Neural crest cell (in vitro differentiated cells): ENCODE measurements at regions not wholly inside any gene's neighbourhood (a gene's known extent, or its start where the extent isn't known, plus 50 kb on each side); places are given as distances from the start of the nearest gene placed in this dataset.
"Not testable (repeated sequence)": the region's sequence is repeated elsewhere in the genome, so short reads cannot be mapped to it uniquely, and the experiment has no call there.

Experiments
- DNase-seq: peaks from one replicate; pipeline ENCODE4 v3.0.0; 2021; ENCODE audit warnings: low read depth, mixed read lengths, low spot score
- H3K27ac Mint-ChIP-seq: one replicate; pipeline ENCODE4 v1.8.0; 2021; ENCODE audit warnings: mild to moderate bottlenecking, mixed read lengths; ENCODE audit not compliant: unreplicated experiment
- H3K27me3 Mint-ChIP-seq: 2 replicates; pipeline ENCODE4 v1.8.0; 2021; ENCODE audit warnings: low read depth, mild to moderate bottlenecking, mixed read lengths
- H3K36me3 Mint-ChIP-seq: 2 replicates; pipeline ENCODE4 v1.8.0; 2021; ENCODE audit warnings: low read depth, mild to moderate bottlenecking, mixed read lengths
- H3K4me1 Mint-ChIP-seq: 2 replicates; pipeline ENCODE4 v1.8.0; 2021; ENCODE audit warnings: mixed read lengths
- H3K4me3 Mint-ChIP-seq: one replicate; pipeline ENCODE4 v1.8.0; 2021; ENCODE audit warnings: mild to moderate bottlenecking, mixed read lengths
- H3K9me3 Mint-ChIP-seq: 2 replicates; pipeline ENCODE4 v1.8.0; 2021; ENCODE audit warnings: mixed read lengths
- TF ChIP-seq, protein P1 (sequence below): fragments of 200-600 bp; sonication (generic); conservative IDR thresholded peaks from 2 replicates; pipeline ENCODE4 v1.5.0; 2021; ENCODE audit warnings: antibody characterized with exemption, mild to moderate bottlenecking

DNA sequence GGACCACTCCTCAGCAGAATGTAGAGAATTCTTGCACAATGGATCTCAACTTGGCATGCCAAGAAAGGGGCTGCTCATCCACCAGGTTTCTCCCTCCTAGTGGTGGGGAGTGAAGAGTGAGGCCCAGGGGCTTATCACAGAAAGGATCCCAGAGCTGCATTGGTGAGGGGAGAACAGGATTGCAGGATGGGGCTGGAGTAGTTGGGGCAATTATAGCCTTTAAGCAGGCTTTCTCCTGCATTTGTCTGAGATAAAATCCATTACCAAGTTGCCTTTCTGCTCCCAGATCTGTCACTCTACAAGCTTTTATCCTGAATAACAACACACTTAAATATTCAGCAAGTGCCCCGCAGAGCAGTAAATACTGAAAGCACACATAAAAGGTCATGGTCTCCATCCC lies 130.8 kb upstream of the CES5A start:
- no peak for DNase-seq
- Mint-ChIP-seq H3K9me3 (no peaks in the 10 kb centered on the region), H3K4me3 (no peak overlapping the region), H3K27me3 (peaks cover 33% of the 10 kb centered on the region), H3K36me3 (no peaks in the 10 kb centered on the region), H3K4me1 (no peaks in the 10 kb centered on the region), H3K27ac (no peak overlapping the region)
- TF ChIP-seq, protein P1, sequence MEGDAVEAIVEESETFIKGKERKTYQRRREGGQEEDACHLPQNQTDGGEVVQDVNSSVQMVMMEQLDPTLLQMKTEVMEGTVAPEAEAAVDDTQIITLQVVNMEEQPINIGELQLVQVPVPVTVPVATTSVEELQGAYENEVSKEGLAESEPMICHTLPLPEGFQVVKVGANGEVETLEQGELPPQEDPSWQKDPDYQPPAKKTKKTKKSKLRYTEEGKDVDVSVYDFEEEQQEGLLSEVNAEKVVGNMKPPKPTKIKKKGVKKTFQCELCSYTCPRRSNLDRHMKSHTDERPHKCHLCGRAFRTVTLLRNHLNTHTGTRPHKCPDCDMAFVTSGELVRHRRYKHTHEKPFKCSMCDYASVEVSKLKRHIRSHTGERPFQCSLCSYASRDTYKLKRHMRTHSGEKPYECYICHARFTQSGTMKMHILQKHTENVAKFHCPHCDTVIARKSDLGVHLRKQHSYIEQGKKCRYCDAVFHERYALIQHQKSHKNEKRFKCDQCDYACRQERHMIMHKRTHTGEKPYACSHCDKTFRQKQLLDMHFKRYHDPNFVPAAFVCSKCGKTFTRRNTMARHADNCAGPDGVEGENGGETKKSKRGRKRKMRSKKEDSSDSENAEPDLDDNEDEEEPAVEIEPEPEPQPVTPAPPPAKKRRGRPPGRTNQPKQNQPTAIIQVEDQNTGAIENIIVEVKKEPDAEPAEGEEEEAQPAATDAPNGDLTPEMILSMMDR, result no peak

DNA sequence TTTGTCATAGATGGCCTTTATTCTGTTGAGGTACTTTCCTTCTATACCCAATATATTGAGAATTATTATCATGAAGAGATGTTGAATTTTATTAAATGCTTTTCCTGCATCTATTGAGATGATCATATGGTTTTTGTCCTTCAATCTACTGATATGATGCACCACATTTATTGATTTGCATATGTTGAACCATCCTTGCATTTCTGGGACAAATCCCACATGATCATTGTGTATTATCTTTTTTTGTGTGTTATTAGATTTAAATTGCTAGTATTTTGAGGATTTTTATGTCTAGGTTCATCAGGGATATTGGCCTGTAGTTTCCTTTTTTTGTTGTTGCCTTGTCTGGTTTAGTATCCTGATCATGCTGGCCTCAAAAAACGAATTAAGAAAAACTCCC lies 124.5 kb upstream of the CES5A start:
- Mint-ChIP-seq H3K9me3 (peaks cover 7% of the 10 kb centered on the region), H3K27me3 (peaks cover 15% of the 10 kb centered on the region), H3K4me3 (no peak overlapping the region), H3K27ac (no peak overlapping the region), H3K36me3 (no peaks in the 10 kb centered on the region), H3K4me1 (no peaks in the 10 kb centered on the region)
- TF ChIP-seq, protein P1, result no peak
- DNase-seq, result no peak

DNA sequence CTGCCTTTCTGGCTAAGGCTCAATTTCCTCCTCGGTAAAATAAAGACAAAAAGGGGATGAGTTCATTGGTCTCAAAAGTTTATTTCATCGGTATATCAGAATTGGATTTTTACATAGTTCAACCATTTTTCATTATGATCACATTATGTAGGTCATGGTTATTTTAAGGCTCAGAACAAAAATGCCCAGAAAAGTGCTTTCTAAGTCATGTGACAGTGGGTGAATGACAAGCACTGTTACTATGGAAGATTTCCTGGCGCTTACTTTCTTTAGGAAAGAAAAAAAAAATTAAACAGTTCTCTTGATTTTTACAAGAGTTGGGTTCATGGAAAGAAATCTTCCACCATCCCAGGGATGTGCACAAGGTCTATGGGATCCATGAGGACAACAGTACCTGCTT lies 117.9 kb upstream of the CES5A start:
- no peak for DNase-seq
- H3K9me3 Mint-ChIP-seq, result peaks cover 2% of the 10 kb centered on the region
- H3K27ac Mint-ChIP-seq, result no peak overlapping the region
- H3K27me3 Mint-ChIP-seq, result peaks cover 17% of the 10 kb centered on the region
- H3K4me3 Mint-ChIP-seq, result no peak overlapping the region
- TF ChIP-seq, protein P1, result no peak
- H3K36me3 Mint-ChIP-seq, result no peaks in the 10 kb centered on the region
- H3K4me1 Mint-ChIP-seq, result no peaks in the 10 kb centered on the region

DNA sequence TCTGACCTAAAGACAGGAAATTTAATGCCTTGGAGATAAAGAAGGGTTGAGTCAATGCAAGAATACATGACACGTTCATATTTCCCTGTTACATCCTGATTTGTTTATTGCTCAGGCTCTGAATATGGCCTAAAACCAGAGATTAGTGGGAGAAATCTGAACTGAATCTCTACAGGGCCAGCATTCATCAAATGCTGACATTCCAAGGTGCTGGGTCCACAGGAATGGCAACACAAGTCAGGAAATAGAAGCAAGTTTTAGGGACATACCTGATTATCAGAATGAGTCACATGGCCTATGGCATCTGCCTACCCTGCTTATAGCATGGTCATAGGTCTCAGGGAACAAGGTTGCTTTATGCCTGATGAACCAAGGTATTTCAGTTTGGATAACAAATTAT lies 117.4 kb upstream of the CES5A start:
- no peaks in the 10 kb centered on the region for H3K36me3 Mint-ChIP-seq
- no peak overlapping the region for H3K4me3 Mint-ChIP-seq
- peaks cover 15% of the 10 kb centered on the region for H3K27me3 Mint-ChIP-seq

DNA sequence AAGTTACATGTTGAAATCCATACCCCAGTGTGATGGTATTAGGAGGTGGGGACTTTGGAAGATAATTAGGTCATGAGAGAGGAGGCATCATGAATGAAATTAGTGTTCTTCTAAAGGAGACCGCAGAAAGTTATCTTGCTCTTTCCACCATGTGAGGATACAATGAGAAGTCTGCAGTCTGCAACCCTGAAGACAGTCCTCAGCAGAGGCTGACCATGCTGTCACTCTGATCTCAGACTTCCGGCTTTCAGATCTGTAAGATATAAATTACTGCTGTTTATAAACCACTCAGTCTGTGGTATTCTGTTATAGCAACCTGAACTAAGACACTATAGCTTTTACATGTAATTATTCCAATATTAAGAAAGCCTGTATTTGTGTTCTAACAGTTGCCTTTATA lies 116.7 kb upstream of the CES5A start:
- Mint-ChIP-seq H3K4me3 (no peak overlapping the region), H3K4me1 (no peaks in the 10 kb centered on the region), H3K9me3 (no peaks in the 10 kb centered on the region), H3K27ac (no peak overlapping the region), H3K36me3 (no peaks in the 10 kb centered on the region), H3K27me3 (peaks cover 15% of the 10 kb centered on the region)
- DNase-seq, result no peak
- TF ChIP-seq, protein P1, result no peak

More for the DNA sequence above, 117.4 kb upstream of the CES5A start:
- no peak for DNase-seq
- TF ChIP-seq, protein P1, result no peak
- no peak overlapping the region for H3K27ac Mint-ChIP-seq
- H3K4me1 Mint-ChIP-seq, result no peaks in the 10 kb centered on the region
- H3K9me3 Mint-ChIP-seq, result no peaks in the 10 kb centered on the region

DNA sequence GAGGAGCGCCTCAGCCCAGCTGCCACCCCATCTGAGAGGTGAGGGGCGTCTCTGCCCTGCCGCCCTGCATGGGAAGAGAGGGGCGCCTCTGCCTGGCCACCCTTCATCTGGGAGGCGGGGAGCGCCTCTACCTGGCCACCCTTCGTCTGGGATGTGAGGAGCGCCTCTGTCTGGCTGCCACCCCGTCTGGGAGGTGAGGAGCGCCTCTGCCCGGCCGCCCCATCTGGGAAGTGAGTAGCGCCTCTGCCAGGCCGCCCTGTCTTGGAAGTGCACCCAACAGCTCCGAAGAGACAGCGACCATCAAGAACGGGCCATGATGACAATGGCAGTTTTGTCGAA lies 114.4 kb upstream of the CES5A start:
- TF ChIP-seq, protein P1, result no peak
- no peaks in the 10 kb centered on the region for H3K9me3 Mint-ChIP-seq
- no peak for DNase-seq
- H3K27me3 Mint-ChIP-seq, result peaks cover 16% of the 10 kb centered on the region
- no peaks in the 10 kb centered on the region for H3K36me3 Mint-ChIP-seq
- H3K4me3 Mint-ChIP-seq, result no peak overlapping the region
- no peaks in the 10 kb centered on the region for H3K4me1 Mint-ChIP-seq
- no peak overlapping the region for H3K27ac Mint-ChIP-seq

DNA sequence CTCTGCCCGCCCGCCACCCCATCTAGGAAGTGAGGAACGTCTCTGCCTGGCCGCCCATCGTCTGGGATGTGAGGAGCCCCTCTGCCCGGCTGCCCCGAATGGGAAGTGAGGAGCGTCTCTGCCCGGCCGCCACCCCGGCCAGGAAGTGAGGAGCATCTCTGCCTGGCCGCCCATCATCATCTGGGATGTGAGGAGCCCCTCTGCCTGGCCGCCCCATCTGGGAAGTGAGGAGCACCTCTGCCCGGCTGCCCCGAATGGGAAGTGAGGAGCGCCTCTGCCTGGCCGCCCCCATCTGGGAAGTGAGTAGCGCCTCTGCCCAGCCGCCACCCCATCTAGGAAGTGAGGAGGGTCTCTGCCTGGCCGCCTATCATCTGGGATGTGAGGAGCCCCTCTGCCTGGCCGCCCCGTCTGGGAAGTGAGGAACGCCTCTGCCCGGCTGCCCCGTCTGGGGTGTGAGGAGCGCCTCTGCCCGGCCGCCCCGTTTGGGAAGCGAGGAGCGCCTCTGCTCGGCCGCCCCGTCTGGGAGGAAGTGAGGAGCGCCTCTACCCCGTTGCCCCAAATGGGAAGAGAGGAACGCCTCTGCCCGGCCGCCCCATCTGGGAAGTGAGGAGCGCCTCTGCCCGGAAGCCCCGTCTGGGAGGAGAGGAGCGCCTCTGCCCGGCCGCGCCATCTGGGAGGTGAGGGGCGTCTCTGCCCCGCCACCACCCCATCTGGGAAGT lies 113.8 kb upstream of the CES5A start:
- H3K4me1 Mint-ChIP-seq, H3K9me3 Mint-ChIP-seq, H3K36me3 Mint-ChIP-seq, DNase-seq, H3K27ac Mint-ChIP-seq, H3K4me3 Mint-ChIP-seq: not testable (repeated sequence)
- H3K27me3 Mint-ChIP-seq, result peaks cover 18% of the 10 kb centered on the region
